LoVo (cell line): ENCODE measurements at regions not wholly inside any gene's neighbourhood (a gene's known extent, or its start where the extent isn't known, plus 50 kb on each side); places are given as distances from the start of the nearest gene placed in this dataset.
"Not testable (repeated sequence)": the region's sequence is repeated elsewhere in the genome, so short reads cannot be mapped to it uniquely, and the experiment has no call there.

ENCODE experiments used
- DNase-seq: peaks from one replicate; pipeline ENCODE4 v3.0.0-alpha.2; 2016; ENCODE audit warnings: low spot score

- DNase-seq: no peak
Observed at GRCh38 chr4:128451270-128451905, 163.8 kb upstream of the PGRMC2 start.

- DNase-seq: no peak
Observed at GRCh38 chr4:128450326-128451120, 162.9 kb upstream of the PGRMC2 start.

DNA sequence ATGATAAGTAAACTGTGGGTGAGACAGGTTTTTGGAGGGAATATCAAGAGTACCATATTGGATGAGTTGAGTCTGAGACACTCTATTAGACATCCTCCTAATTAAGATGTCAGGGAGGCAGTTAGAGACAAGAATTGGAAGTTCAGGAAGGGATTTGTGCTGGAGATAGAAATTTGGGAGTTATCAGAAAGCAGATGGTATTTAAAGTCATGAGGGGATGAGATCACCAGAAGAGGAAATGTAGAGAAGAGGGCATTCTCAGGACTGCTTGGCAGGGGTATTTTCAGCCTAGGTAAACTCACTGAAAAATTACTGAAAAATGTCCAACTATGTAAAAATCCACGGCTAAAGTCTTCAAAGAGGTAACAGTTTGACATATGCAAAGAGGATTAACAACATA is 161.6 kb upstream of the PGRMC2 start:
- DNase-seq: no peak

DNA sequence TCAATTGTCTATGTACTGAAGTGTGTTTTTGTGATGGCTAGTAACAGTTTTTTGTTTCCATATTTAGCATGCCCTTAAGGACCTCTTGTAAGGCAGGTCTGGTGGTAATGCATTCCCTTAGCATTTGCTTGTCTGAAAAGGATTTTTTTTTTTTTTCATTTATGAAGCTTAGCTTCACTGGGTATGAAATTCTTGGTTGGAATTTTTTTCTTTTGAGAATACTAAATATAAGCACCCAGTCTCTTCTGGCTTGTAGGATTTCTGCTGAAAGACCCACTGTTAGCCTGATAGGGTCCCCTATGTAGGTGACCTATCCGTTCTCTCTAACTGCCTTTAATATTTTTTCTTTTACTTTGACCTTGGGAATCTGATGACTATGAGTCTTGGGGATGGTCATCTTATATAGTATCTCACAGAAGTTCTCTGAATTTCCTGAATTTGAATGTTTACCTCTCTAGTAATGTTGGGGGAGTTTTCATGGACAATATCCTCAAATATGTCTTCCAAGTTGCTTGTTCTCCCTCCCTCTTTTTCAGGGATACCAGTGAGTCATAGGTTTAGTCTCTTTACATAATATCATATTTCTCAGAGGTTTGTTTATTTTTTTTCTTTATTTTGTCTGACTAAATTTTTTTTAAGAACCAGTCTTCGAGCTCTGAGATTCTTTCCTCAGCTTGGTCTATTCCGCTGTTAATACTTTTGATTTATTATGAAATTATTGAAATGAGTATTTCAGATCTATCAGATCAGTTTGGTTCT is 157.1 kb upstream of the PGRMC2 start:
- no peak for DNase-seq

- DNase-seq: no peak
Observed at GRCh38 chr4:128440923-128441322, 153.3 kb upstream of the PGRMC2 start.

- not testable (repeated sequence) for DNase-seq
Observed at GRCh38 chr4:128437023-128437422, 149.4 kb upstream of the PGRMC2 start.

GRCh38 chr4:128429023-128429613 is 141.5 kb upstream of the PGRMC2 start:
- DNase-seq: not testable (repeated sequence)

DNA sequence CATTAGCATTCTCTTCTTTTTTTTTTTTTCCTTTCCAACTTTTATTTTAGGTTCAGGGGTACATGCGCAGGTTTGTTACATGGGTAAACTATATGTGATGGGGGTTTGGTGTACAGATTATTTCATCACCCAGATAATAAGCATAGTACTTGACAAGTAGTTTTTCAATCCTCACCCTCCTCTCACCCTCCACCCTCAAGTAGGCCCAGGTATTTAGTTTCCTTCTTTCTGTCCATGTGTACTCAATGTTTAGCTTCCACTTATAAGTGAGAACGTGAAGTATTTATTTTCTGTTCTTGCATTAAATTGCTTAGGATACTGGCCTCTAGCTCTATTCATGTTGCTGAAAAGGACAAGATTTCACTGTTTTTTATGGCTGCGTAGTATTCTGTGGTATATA is 140.8 kb upstream of the PGRMC2 start:
- DNase-seq: no peak

- DNase-seq: peak; percentile 84
Observed at GRCh38 chr4:128427832-128428366, 140.3 kb upstream of the PGRMC2 start.

- DNase-seq: no peak
Observed at GRCh38 chr4:128424527-128425497, 137.2 kb upstream of the PGRMC2 start.

DNA sequence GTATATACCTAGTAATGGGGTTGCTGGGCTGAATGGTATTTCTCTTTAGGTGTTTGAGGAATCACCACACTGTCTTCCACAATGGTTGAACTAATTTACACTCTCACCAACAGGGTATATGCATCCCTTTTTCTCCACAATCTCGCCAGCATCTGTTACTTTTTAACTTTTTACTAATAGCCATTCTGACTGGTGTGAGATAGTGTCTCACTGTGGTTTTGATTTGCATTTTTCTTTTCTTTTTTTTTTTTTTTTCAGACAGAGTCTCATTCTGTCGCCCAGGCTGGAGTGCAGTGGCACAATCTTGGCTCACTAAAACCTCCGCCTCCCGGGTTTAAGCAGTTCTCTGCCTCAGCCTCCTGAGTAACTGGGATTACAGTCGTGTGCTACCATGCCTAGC is 134.7 kb upstream of the PGRMC2 start:
- DNase-seq: not testable (repeated sequence)

DNA sequence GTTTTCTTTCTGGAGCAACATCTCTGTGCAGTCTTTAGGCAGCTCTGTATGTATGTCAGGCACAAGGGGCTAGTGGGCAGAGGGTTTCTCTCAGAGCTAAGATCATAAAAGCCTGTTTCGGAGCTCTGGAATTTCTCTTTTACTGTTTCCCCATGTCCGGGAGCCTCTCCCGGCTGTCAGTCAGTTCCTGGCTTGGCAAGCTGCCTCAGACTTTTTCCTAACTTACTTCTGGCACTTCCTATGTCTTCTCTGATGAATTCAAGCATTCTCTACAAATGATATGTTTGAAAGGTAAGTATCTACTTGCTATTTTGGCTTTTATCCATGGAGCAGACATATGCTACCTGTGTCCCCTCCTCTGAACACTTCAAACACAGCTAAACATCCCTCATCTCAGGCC is 129.3 kb upstream of the PGRMC2 start:
- DNase-seq: no peak

DNA sequence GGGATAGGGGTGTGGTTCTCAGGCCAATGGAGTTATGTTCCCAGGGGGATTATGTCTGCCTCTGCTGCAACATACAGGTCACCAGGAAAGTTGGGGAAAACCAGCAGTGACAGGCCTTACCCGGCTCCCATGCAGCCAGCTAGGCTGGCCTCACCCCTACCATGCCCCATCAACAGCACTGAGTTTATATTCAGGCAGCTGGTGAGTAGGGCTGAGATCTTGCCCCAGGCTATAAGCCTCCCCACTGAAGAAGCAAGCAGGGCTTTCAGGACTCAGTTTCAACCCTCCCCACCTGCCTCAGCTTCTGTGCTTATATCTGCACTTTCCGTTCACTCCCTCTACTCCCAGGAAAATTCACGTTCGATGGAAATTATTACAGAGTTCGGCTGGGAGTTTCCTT is 122.4 kb upstream of the PGRMC2 start:
- DNase-seq: no peak

GRCh38 chr4:128403586-128403985 is 116.0 kb upstream of the PGRMC2 start:
- no peak for DNase-seq

DNA sequence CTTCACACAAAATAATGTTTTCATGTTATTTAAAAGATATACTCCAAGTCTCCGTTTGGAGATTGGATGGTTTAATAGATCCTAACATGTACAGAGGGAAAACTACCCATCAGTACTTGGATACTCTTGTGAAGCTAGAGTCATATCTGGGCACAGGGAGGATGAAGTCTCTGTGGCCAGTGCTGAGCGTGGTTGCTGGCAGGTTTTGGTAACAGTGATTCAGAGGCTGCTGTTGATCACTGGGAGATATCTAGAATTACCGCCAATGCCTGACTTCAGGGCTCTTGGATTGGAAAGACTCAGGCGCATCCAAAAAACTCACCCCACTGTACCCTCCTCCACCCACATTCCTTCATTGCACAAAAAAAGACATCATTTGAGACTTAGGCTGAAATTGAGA is 107.2 kb upstream of the PGRMC2 start:
- DNase-seq: no peak

DNA sequence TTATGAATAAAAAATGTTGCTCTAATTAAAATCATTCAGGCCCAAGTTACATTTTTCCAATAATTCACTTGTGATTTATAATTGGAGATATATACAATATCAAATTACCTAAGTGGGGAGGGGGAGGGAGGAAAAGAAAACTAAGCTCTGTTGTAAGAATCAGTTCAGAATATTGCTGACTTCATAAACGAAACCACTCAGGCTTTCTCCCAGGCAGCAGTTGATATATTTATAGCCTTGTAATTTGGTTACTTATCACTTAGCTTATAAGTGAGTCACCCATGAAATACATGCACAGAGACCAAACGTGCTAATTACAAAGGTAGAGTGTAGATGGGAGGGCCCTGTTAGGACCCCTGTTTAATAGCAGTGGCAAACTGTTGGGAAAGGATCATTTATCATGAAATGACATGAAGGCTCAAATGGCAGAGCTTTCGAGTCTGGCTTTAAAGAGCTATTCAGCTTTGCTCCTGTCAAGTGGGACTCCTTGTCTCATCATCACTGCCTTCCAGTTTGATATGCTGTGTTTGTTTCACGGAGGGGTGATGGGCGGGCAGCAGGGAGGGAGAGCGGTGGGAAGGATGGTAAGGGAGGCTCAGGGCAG is 105.6 kb upstream of the PGRMC2 start:
- DNase-seq: no peak

DNA sequence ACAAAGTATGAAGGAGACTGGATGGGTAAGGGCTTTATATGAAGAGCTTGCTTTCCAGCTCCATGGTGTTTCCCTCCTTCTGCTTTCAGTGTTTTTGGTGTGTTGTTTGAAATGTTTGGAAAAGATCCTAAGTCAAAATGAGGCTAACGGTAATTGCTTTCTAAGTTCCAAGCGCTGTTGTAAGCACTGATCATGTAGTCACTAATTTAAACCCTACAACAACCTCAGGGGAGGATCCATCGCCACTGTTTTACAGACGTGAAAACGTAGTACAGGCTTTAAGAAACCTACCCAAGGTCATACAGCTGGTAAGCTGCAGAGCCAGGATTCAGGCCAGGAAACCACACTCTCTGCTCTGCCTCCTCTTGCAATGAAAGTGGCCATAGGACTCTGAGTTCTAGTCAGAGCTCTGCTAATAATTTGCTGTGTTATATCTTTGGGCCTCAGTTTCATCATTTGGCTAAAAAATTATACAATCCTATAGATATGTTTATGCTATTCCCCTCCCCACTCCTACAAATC is 102.9 kb upstream of the PGRMC2 start:
- no peak for DNase-seq

DNA sequence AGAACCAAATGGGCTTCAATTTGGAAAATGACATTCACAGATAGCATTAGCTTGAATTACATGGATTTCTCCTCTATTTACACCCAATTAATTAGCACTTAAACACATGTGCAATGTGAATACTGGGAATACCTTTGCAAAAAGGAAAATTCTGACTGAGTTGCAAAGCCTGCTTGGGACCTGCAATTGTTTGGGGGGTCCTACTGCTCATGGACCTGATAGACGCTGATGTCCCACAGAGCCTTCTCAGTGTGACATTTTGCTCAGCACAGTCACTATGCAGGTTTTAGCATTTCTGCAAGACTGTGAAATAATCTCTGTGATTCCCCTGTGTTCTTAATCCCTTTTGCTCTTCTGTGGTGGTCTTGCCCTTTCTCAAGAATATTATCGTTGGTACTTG is 101.2 kb upstream of the PGRMC2 start:
- DNase-seq: no peak

- no peak for DNase-seq
Observed at GRCh38 chr4:128388352-128388630, 100.7 kb upstream of the PGRMC2 start.

GRCh38 chr4:128387600-128388351 is 100.2 kb upstream of the PGRMC2 start:
- DNase-seq: no peak
